Aorta (tissue), 5 donors: ENCODE measurements at regions not wholly inside any gene's neighbourhood (a gene's known extent, or its start where the extent isn't known, plus 50 kb on each side); places are given as distances from the start of the nearest gene placed in this dataset.
"Not testable (repeated sequence)": the region's sequence is repeated elsewhere in the genome, so short reads cannot be mapped to it uniquely, and the experiment has no call there.

ENCODE experiments used
- ATAC-seq: fragments of 200-7000 bp; cut with Tn5 transposase; one replicate; pipeline ENCODE4 v1.9.1; 2022; ENCODE audit warnings: moderate library complexity; ENCODE audit not compliant: low FRiP score
- DNase-seq, 2 donors: peaks; one replicate each; pipeline ENCODE4 v3.0.0-alpha.2; 2020
- H3K27ac ChIP-seq, 2 donors: one replicate each; pipeline ENCODE4 v1.5.1; 2013; ENCODE audit warnings: low read length in 2 of 2, mild to moderate bottlenecking in 2 of 2, moderate library complexity in 2 of 2, control low read depth in 1 of 2, inconsistent platforms in 1 of 2, low read depth in 1 of 2
- H3K27me3 ChIP-seq, 2 donors: one replicate each; pipeline ENCODE4 v1.6.1; 2013; ENCODE audit warnings: control low read depth in 1 of 2, low read length in 1 of 2, mild to moderate bottlenecking in 1 of 2, moderate library complexity in 1 of 2; ENCODE audit not compliant: insufficient read depth in 2 of 2, control insufficient read depth in 1 of 2
- H3K36me3 ChIP-seq, 2 donors: one replicate each; pipeline ENCODE4 v1.6.1; 2013; ENCODE audit warnings: control low read depth in 1 of 2, low read length in 1 of 2, mild to moderate bottlenecking in 1 of 2; ENCODE audit not compliant: insufficient read depth in 2 of 2, control insufficient read depth in 1 of 2
- H3K4me1 ChIP-seq, 2 donors: one replicate each; pipeline ENCODE4 v1.6.1; 2013; ENCODE audit warnings: low read length in 2 of 2, control low read depth in 1 of 2, mild to moderate bottlenecking in 1 of 2, moderate library complexity in 1 of 2; ENCODE audit not compliant: insufficient read depth in 2 of 2, control insufficient read depth in 1 of 2
- H3K4me3 ChIP-seq, 2 donors: one replicate each; pipeline ENCODE4 v1.5.1; 2013; ENCODE audit warnings: low read length in 2 of 2, control low read depth in 1 of 2, mild to moderate bottlenecking in 1 of 2
- H3K9me3 ChIP-seq: one replicate; pipeline ENCODE4 v1.6.1; 2013; ENCODE audit warnings: mild to moderate bottlenecking, low read length; ENCODE audit not compliant: control insufficient read depth
- WGBS, 2 donors: extraction: QIAGEN DNeasy Blood & Tissue Kit; methylation state at CpG; one replicate each; pipeline ENCODE4 v1.1.7; 2013; 5-methylcytosine and 5-hydroxymethylcytosine counted together
- intact Hi-C, 2 donors: fragments of 100-400 bp; cut with DNase I; formaldehyde crosslinking; loops; one replicate each; pipeline versions ENCODE4 v1.14.2 to v1.15.0; 2022
- donor health status: healthy with polysubstance abuse.
- donor health status: Bipolar disorder and iron deficiency.
- donor health status: DM: no; HTN: no; CAD: no.
- donor health status: DM: no; HTN: no; CAD: no.
- donor health status: DM: yes; HTN: yes; CAD: no.

DNA sequence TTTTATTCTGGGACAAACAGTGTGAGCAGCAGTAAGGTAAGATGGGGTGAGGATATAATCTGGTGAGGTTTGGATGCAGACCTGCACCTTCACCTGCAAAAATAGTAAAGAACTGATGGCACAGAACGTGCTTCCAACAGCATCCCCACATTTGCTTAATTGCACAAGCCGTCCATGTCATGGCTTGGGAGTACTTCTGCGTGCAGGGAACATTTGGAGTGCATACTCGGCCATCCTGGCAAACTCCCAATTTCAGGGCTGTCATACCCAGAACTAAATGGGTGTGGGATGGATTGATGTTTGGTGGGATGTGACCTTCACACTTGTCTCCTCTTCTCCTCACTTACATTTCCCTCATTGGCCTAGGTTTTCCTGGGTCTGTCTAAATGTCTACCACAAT, 76.8 kb upstream of the TSPY4 start:
- no peak overlapping the region for H3K4me3 ChIP-seq
- H3K27ac ChIP-seq, result no peak overlapping the region
- whole genome bisulfite sequencing, 2 donors, result 45% methylated on average over 4 of the region's 4 CpGs; no CpG with 5 or more reads in 1 of the 2 donors
- no peaks in the 10 kb centered on the region for H3K9me3 ChIP-seq
- intact Hi-C loops, result no loop called here
- no peaks in the 10 kb centered on the region for H3K4me1 ChIP-seq
- no peaks in the 10 kb centered on the region for H3K27me3 ChIP-seq
- no peaks in the 10 kb centered on the region for H3K36me3 ChIP-seq
- ATAC-seq, result no peak
- no peak for DNase-seq

DNA sequence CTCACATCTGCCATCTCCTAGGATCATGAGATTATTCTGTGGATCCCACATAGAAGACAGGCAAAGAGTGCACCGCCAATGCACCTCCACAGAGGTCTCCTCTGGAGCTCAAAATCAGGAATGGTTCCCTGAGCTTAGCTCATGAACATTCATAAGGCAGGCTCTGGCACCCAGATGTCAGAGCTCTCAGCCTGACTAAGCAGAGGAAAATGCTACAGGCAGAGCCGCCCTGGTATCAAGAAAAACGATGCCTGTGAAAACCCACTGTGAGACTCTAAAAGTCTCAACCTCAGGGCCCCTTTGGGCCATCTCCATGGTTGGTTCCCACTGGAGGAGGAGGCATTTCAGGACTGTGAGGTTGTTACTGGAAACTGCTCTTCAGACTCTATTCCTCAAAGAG, 71.7 kb upstream of the TSPY4 start:
- ATAC-seq, result no peak

GRCh38 chrY:9270351-9270750, 66.9 kb upstream of the TSPY4 start:
- H3K9me3 ChIP-seq, H3K4me1 ChIP-seq, H3K4me3 ChIP-seq, DNase-seq, intact Hi-C loops, H3K27ac ChIP-seq, H3K27me3 ChIP-seq, ATAC-seq, H3K36me3 ChIP-seq: not testable (repeated sequence)
- WGBS, 2 donors, result 77% methylated on average over 3 of the region's 3 CpGs; no CpG with 5 or more reads in 1 of the 2 donors

More for the DNA sequence above, 71.7 kb upstream of the TSPY4 start:
- Histone ChIP-seq H3K4me1 (no peaks in the 10 kb centered on the region), H3K4me3 (no peak overlapping the region), H3K36me3 (no peaks in the 10 kb centered on the region), H3K27me3 (no peaks in the 10 kb centered on the region), H3K9me3 (no peaks in the 10 kb centered on the region), H3K27ac (no peak overlapping the region)
- 46% methylated on average over 3 of the region's 3 CpGs; no CpG with 5 or more reads in 1 of the 2 donors for WGBS, 2 donors
- intact Hi-C loops, result no loop called here
- no peak for DNase-seq

- H3K4me3 ChIP-seq, H3K36me3 ChIP-seq, H3K27ac ChIP-seq, DNase-seq, ATAC-seq, intact Hi-C loops, H3K27me3 ChIP-seq, H3K4me1 ChIP-seq, H3K9me3 ChIP-seq: not testable (repeated sequence)
- 53% methylated on average over 6 of the region's 6 CpGs; no CpG with 5 or more reads in 1 of the 2 donors for WGBS, 2 donors
These were observed 64.4 kb upstream of the TSPY4 start for GRCh38 chrY:9272847-9273246.

DNA sequence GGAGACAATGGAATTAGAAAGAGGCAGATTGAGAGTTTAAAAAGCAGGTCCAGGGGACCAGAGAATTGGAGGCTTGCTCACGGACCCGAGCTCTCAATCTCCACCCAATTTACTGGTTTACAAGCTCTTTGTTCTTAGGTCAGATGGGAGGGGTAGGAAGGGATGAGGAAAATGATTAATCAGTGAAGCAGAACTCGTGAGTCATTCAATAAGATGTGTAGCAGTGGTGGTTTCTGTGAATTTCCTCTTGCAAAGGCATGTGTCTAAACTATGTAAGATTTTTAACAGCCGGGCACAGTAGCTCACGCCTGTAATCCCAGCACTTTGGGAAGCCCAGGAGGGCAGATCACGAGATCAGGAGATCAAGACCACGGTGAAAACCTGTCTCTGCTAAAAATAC, 58.4 kb upstream of the TSPY4 start:
- H3K27ac ChIP-seq, H3K27me3 ChIP-seq, intact Hi-C loops, ATAC-seq, H3K4me3 ChIP-seq, DNase-seq, H3K9me3 ChIP-seq, H3K36me3 ChIP-seq, H3K4me1 ChIP-seq: not testable (repeated sequence)
- 43% methylated on average over 7 of the region's 7 CpGs; no CpG with 5 or more reads in 1 of the 2 donors for WGBS, 2 donors
